Adrenal gland (tissue), 9 donors: ENCODE measurements at regions not wholly inside any gene's neighbourhood (a gene's known extent, or its start where the extent isn't known, plus 50 kb on each side); places are given as distances from the start of the nearest gene placed in this dataset.

ENCODE experiments used
- DNase-seq, 7 donors: peaks; one replicate each; pipeline ENCODE4 v3.0.0-alpha.2; 2019 to 2020
- H3K27ac ChIP-seq, 5 donors: fragments of 200-600 bp; sonication (generic) in 4 of 5; 1 replicate in 3 of 5; 2 replicates in 2 of 5; pipeline versions ENCODE4 v1.5.1 to v1.8.0; 2016 to 2020; ENCODE audit warnings: mild to moderate bottlenecking in 1 of 5
- H3K27me3 ChIP-seq: fragments of 200-600 bp; 2 replicates; pipeline ENCODE4 v1.8.0; 2021
- H3K36me3 ChIP-seq, 2 donors: fragments of 200-600 bp; replicated peaks in 1 of 2; 1 replicate in 1 of 2; 2 replicates in 1 of 2; pipeline versions ENCODE4 v1.5.1 to v1.8.0; 2018 to 2022
- H3K4me1 ChIP-seq, 2 donors: fragments of 200-600 bp; replicated peaks in 1 of 2; 1 replicate in 1 of 2; 2 replicates in 1 of 2; pipeline versions ENCODE4 v1.5.1 to v1.8.0; 2018 to 2021
- H3K4me3 ChIP-seq, 4 donors: fragments of 200-600 bp; sonication (generic) in 3 of 4; one replicate each; pipeline ENCODE4 v1.5.1; 2016 to 2018
- H3K9me3 ChIP-seq, 3 donors: fragments of 200-600 bp; sonication (generic) in 1 of 3; replicated peaks in 1 of 3; 1 replicate in 2 of 3; 2 replicates in 1 of 3; pipeline versions ENCODE4 v1.5.1 to v1.8.0; 2016 to 2021
- POLR2A ChIP-seq, 2 donors: fragments of 450-650 bp; IDR thresholded peaks; one replicate each; pipeline ENCODE4 v1.6.1; 2017; ENCODE audit warnings: antibody characterized with exemption in 2 of 2, mild to moderate bottlenecking in 2 of 2, moderate library complexity in 1 of 2
- WGBS, 4 donors: extraction: QIAGEN DNeasy Blood & Tissue Kit in 2 of 4; methylation state at CpG; one replicate each; pipeline versions ENCODE4 v1.1.5 to v1.1.7; 2013 to 2017; 5-methylcytosine and 5-hydroxymethylcytosine counted together
- intact Hi-C, 2 donors: fragments of 100-400 bp; cut with DNase I; formaldehyde crosslinking; loops; one replicate each; pipeline versions ENCODE4 v1.14.1 to v1.15.0; 2022 to 2023
- TF ChIP-seq, protein P1 (sequence below), 6 experiments: fragments of 450-650 bp in 4 of 6; fragments of 200-600 bp in 2 of 6; sonication (generic) in 1 of 6; IDR thresholded peaks; 1 replicate in 5 of 6; 2 replicates in 1 of 6; pipeline versions ENCODE4 v1.5.1 to v1.8.0; 2016 to 2021; ENCODE audit warnings: antibody characterized with exemption in 6 of 6, mild to moderate bottlenecking in 2 of 6, moderate library complexity in 1 of 6
- donor health status: healthy with polysubstance abuse.
- donor health status: Bipolar disorder and iron deficiency.
- donor health status: DM: yes; HTN: yes; CAD: no.
- donor health status: DM: no; HTN: no; CAD: no.
- donor health status: DM: no; HTN: no; CAD: no.

DNA sequence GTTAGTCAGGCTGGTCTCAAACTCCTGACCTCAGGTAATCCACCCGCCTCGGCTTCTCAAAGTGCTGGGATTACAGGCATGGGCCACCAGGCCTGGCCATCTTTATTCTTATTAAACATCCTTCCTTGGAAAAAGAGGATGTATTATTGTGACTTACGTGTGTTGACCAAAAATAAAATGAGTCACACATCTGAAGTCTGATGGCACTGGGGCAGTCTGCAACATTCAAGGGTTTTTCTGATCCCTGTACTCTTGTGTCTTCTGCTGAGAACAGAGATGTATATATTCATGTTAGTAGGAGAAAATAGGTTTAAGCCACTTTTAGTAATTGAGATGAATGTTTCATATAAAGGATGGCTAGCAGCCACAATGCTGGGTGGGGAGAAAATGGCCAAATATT, 129.9 kb upstream of the RIPOR2 start:
- no peak for DNase-seq
- H3K27ac ChIP-seq, result no peak overlapping the region
- TF ChIP-seq POLR2A (IDR thresholded peaks at IDR 0.05), result no peak
- TF ChIP-seq, protein P1, sequence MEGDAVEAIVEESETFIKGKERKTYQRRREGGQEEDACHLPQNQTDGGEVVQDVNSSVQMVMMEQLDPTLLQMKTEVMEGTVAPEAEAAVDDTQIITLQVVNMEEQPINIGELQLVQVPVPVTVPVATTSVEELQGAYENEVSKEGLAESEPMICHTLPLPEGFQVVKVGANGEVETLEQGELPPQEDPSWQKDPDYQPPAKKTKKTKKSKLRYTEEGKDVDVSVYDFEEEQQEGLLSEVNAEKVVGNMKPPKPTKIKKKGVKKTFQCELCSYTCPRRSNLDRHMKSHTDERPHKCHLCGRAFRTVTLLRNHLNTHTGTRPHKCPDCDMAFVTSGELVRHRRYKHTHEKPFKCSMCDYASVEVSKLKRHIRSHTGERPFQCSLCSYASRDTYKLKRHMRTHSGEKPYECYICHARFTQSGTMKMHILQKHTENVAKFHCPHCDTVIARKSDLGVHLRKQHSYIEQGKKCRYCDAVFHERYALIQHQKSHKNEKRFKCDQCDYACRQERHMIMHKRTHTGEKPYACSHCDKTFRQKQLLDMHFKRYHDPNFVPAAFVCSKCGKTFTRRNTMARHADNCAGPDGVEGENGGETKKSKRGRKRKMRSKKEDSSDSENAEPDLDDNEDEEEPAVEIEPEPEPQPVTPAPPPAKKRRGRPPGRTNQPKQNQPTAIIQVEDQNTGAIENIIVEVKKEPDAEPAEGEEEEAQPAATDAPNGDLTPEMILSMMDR (IDR thresholded peaks at IDR 0.05), result no peak
- no peaks in the 10 kb centered on the region for H3K27me3 ChIP-seq
- H3K9me3 ChIP-seq, result no peaks in the 10 kb centered on the region
- H3K4me1 ChIP-seq, result no peaks in the 10 kb centered on the region
- intact Hi-C loops, result loop anchor here in 1 of 2 donors (5.0 kb wide), 1 partner anchor 208 kb away; no protein-coding TSS in a partner anchor
- no peak overlapping the region for H3K4me3 ChIP-seq
- no peaks in the 10 kb centered on the region for H3K36me3 ChIP-seq
- WGBS, 4 donors, result 75 to 81% (median 79%) methylated on average over 3 of the region's 3 CpGs

DNA sequence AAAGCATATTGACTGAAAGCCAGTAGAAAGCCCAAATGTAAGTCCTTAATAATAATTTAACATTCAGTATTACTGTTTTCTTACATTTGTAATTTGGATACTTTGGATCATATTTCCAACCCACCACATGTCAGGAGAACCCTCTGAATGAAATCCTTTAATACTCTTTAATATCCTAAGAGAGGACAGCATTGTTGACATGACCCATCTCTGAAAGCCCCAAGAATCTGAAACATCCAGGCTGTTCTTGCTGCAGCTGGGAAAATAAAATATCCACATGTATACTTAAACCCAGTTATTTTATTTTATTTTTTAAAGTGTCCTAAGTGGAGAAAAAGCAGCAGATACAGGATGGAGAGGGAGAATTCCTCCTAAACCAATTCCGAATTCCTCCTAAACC, 130.8 kb upstream of the RIPOR2 start:
- intact Hi-C loops, result loop anchor here in 1 of 2 donors (5.0 kb wide), 1 partner anchor 209 kb away; no protein-coding TSS in a partner anchor
- no peaks in the 10 kb centered on the region for H3K36me3 ChIP-seq

DNA sequence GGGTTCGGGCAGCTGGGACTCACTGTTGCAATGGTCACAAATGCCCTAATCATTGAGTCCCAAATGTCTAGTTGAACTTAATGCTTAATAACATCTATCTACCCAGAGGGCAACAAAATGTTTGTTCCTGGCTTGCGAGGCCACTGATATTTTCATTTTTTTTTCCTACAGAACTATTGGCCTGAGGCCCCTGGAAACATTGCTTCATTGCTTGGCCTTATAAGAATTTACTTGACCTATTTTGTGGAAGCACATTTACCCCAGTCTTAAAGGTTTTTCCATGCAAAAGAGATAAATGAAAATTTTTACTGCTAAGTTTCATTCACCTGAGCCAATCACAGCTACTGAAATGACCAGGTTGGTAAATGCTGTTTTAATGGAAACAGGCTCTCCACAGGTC, 133.1 kb upstream of the RIPOR2 start:
- no peak for TF ChIP-seq POLR2A (IDR thresholded peaks at IDR 0.05)
- TF ChIP-seq, protein P1 (IDR thresholded peaks at IDR 0.05), result no peak
- Histone ChIP-seq H3K9me3 (no peaks in the 10 kb centered on the region), H3K27ac (no peak overlapping the region), H3K36me3 (no peaks in the 10 kb centered on the region), H3K4me1 (no peaks in the 10 kb centered on the region), H3K4me3 (no peak overlapping the region), H3K27me3 (no peaks in the 10 kb centered on the region)
- intact Hi-C loops, result loop anchor here in 1 of 2 donors (5.0 kb wide), 1 partner anchor 212 kb away; no protein-coding TSS in a partner anchor
- WGBS, 4 donors, result 86 to 95% (median 91%) methylated on average over 2 of the region's 2 CpGs
- DNase-seq, result no peak

More for the DNA sequence above, 130.8 kb upstream of the RIPOR2 start:
- Histone ChIP-seq H3K27ac (no peak overlapping the region), H3K27me3 (no peaks in the 10 kb centered on the region), H3K4me3 (no peak overlapping the region), H3K4me1 (no peaks in the 10 kb centered on the region), H3K9me3 (no peaks in the 10 kb centered on the region)
- no peak for DNase-seq
- WGBS, 4 donors, result 61 to 75% (median 66%) methylated on average over 1 of the region's 1 CpG
- TF ChIP-seq POLR2A (IDR thresholded peaks at IDR 0.05), result no peak
- TF ChIP-seq, protein P1 (IDR thresholded peaks at IDR 0.05), result no peak

DNA sequence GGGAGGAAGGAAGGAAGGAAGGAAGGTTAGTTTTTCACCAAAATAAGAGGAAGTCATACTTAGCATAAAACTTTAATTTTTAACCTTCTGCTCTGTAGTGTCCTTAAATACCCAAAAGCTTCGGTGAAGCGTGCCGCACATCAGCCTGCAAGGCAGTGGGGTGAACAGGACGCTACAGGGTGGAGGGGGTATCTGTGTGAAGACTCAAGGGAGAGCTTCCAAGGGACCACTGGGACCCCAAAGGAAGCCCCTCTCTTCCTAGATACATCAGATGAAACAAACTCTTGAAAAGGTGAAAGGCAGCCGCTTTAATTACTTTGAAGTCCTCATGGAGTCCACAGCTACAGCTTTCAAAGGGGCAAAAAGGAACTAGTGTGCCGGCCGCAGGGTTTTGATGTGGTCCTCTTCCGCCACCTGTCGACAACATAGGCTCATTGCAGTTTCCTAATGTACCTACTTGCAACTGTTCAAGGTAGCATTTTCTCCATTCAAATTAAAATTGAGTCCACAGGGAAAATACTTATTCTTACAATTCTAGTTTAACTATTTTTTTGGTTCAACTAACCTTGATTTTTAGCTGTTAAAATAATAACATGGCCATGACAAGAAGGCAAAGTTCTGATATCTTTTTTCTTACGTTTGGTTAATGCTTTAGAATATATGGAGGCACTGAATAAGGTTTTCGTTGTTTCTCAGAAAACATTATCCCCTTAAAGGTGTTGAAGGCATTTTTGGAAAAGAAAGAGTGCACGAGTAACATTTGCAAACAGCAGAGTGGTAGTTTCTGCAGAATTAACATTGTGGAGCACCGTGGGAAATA, 135.0 kb upstream of the RIPOR2 start:
- Histone ChIP-seq H3K27ac (no peak overlapping the region), H3K4me1 (no peaks in the 10 kb centered on the region), H3K9me3 (no peaks in the 10 kb centered on the region), H3K36me3 (no peaks in the 10 kb centered on the region), H3K27me3 (no peaks in the 10 kb centered on the region), H3K4me3 (no peak overlapping the region)
- 40 to 44% (median 43%) methylated on average over 13 of the region's 13 CpGs for WGBS, 4 donors
- TF ChIP-seq POLR2A (IDR thresholded peaks at IDR 0.05), result no peak
- TF ChIP-seq, protein P1 (IDR thresholded peaks at IDR 0.05), result peak; percentile 79 to 91 (median 89)
- DNase-seq, result peak; percentile 59 to 95 (median 86)
- intact Hi-C loops, result loop anchor here in 1 of 2 donors (5.0 kb wide), 1 partner anchor 213 kb away; no protein-coding TSS in a partner anchor
